NCI-H1930 (cell line): ENCODE measurements at regions not wholly inside any gene's neighbourhood (a gene's known extent, or its start where the extent isn't known, plus 50 kb on each side); places are given as distances from the start of the nearest gene placed in this dataset.
"Not testable (repeated sequence)": the region's sequence is repeated elsewhere in the genome, so short reads cannot be mapped to it uniquely, and the experiment has no call there.

Experiments used
- DNase-seq, 2 experiments: peaks; one replicate each; lab custom pipeline; 2025; lab: John Stamatoyannopoulos, UW

GRCh38 chr10:57336341-57336740 lies 931.4 kb downstream of the IPMK start:
- DNase-seq: no peak

- DNase-seq: no peak
Observed at GRCh38 chr10:57334523-57334922, 933.2 kb downstream of the IPMK start.

- no peak for DNase-seq
Observed at GRCh38 chr10:57333880-57334279, 933.8 kb downstream of the IPMK start.

- not testable (repeated sequence) for DNase-seq
Observed at GRCh38 chr10:57321400-57321854, 946.3 kb downstream of the IPMK start.

DNA sequence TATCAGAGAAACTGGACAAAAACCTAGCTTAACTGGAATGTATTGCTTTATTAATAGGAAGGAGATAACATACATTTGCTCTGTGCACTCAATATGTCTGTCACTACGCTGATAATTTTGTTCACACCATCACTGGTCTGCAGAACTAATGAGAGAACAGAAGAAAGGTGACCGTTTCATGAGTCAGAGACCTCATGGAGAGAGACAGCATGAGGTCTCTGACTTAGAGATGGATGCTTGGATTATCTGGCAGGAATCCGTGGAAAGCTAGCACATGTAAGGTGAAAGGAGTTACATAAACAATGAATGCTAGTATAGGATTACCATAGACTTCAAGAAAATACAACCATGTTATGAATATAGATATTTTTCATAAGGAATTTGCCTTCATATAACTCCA lies 947.3 kb downstream of the IPMK start:
- no peak for DNase-seq

DNA sequence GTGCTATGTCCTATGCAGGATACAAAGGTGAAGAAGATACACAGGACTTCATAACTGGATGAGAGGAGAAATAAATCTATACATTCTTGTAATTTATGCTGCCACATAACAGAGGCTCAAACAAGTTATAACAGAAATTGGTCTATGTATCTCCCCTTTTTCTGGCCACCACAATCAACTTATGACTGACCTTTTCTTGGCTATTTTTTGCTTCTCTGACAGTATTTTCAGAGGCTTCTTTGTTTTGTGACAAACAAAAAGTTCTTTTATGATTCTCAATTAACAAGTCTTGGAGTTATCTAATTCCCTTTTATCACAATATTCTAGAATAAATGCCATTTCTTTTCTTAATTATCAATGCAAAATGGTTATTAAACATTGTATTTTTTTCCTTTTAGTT lies 953.0 kb upstream of the ZWINT start:
- no peak for DNase-seq

- no peak for DNase-seq
Observed at GRCh38 chr10:57303566-57303965, 942.5 kb upstream of the ZWINT start.

DNA sequence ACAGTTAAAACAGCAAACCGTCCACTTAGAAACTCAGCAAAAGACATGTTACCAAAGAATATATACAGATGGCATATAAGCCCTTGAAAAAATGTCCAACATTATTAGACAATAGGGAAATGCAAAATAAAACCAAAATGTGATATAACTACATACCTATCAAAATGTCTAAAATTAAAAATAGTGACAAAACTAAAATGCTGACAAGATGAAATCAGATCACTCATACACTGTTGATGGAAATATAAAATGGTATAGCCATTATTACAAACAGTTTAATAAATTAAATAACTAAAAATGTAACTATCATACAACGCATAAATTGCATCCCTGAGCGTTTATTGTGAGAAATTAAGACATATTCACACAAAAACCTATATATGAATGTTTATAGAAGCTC lies 939.7 kb upstream of the ZWINT start:
- no peak for DNase-seq

- no peak for DNase-seq
Observed at GRCh38 chr10:57294698-57295097, 933.6 kb upstream of the ZWINT start.

DNA sequence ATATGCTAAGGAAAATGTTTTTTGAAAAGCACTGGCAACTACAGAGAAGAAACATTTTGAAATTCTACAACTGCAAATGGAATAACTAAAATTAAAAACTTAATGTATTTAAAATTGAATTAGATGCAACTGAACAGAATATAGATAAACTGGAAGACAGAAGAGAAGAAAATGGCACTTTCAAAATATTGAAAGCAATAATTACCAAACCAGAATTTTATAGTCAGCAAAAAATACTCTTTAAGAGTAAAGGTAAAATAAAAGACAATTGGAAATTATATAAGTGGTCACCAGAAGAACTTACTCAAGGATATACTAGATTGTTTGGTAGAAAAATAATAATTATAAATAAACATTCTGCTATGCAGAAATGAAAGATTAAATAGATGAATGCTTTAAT lies 927.7 kb upstream of the ZWINT start:
- DNase-seq: no peak

GRCh38 chr10:57262892-57263291 lies 901.8 kb upstream of the ZWINT start:
- no peak for DNase-seq

GRCh38 chr10:57260175-57260574 lies 899.1 kb upstream of the ZWINT start:
- DNase-seq: no peak

GRCh38 chr10:57249615-57250281 lies 888.7 kb upstream of the ZWINT start:
- no peak for DNase-seq

- DNase-seq: no peak
Observed at GRCh38 chr10:57247271-57247670, 886.2 kb upstream of the ZWINT start.

DNA sequence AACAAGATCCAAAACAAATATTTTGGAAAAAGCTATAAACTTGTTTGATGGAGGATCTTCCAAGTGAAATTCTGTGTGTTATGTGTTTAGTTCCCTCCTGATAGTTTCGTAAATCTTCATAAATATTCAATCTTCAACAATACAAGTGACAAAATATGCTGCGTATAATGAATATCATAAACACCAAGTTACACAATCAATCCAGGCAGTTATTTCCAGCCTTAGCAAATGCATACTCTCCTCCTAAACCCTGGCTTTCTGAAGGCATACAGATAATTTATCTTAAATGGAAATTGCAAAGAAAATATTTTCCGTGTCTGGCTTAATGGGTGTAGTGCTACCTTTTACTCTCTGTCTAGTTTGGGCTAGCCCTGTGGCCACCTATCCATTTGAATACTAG lies 864.9 kb upstream of the ZWINT start:
- DNase-seq: no peak

DNA sequence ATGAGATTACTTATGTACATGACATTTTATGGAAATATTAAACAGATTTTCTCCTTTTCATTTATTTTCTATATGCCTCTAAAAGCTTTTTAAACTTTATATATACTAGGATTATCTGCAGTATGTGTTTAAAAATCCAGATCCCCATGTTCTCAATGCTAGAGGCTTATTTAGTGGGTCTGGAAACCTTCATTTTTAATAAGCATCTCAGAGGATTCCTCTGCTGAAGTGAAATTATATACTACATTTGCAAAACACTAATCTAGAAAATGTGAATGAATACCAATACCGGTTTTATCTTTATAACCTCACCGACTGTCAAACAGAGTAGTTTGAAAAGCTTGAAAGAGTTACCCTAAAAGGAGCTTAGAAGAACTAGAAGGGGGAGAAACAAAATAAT lies 863.8 kb upstream of the ZWINT start:
- no peak for DNase-seq

- DNase-seq: no peak
Observed at GRCh38 chr10:57222603-57223002, 861.5 kb upstream of the ZWINT start.

GRCh38 chr10:57222129-57222528 lies 861.1 kb upstream of the ZWINT start:
- no peak for DNase-seq

DNA sequence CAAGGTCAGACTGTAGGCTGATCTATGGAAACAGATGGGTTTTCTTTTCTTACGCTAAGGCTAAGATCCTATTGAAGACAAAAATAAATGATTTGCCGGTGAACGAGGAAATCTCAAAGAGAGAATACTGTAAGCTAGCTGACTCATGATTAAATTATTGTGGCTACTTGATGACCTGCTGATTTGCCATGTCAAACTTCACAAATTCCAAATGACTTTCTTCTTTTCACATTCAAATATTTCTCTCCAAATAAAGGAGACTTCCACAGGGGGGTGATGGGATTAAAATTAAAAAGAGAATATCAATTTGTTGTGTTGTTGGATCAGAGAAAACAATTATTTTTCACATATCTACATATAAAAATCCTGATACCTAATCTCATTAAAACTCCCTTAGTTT lies 860.6 kb upstream of the ZWINT start:
- DNase-seq: no peak

DNA sequence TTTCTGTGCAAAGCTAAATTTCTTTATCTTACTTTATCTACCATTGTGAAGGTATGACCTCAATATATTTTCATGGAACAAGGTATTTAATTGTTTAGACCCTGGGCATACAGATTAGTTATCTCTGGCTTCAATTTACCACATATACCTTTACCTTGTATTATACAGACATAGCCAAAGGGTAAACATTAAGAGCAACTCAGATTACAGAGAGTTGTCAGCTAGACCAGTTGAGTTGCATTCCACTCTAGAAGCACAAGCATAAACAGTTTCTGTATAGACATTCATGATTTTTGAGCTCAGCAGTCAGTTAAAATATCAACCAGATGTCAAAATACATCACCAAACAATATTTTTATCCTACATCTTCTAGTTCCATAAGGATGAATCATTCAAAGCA lies 857.3 kb upstream of the ZWINT start:
- DNase-seq: no peak

- DNase-seq: no peak
Observed at GRCh38 chr10:57202356-57202755, 841.3 kb upstream of the ZWINT start.

DNA sequence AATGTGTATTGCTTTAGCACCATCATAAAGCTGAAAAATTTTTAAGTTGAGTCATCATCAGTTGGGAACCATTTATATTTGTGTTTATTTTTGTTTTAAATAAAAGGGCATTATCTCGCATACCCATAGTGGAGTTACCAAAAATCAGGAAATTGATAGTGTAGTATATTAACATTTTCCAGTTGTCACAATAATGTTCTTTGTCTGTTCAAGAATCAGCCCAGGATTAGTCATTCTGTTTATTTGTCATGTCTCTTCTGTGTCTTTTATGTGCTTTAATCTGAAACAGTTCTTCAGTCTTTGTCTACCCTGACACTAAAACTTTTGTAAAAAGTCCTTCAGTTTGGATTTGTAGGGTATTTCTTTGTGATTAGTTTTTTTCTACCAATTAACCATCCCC lies 827.8 kb upstream of the ZWINT start:
- DNase-seq: no peak

GRCh38 chr10:57186201-57186600 lies 825.1 kb upstream of the ZWINT start:
- DNase-seq: no peak

DNA sequence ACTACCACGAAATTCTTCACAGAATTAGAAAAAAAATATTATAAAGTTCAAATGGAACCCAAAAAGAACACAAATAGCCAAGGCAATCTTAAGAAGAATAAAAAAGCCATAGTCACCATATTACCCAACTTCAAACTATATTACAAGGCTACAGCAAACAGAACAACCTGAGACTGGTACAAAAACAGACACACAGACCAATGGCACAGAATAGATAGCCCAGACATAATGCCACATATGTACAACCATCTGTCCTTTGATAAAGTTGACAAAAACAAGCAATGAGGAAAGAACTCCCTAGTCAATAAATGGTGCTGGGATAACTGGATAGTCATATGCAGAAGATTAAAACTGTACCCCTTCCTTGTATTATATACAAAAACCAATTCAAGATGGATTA lies 808.5 kb upstream of the ZWINT start:
- DNase-seq: no peak
